GM23248 (cell line): ENCODE measurements at regions not wholly inside any gene's neighbourhood (a gene's known extent, or its start where the extent isn't known, plus 50 kb on each side); places are given as distances from the start of the nearest gene placed in this dataset.

Experiments
- EZH2 ChIP-seq: fragments of 200-600 bp; sonication (generic); IDR thresholded peaks from 2 replicates; pipeline ENCODE4 v1.6.1; 2018; ENCODE audit warnings: antibody characterized with exemption, mild to moderate bottlenecking; ENCODE audit not compliant: insufficient read depth, poor library complexity, severe bottlenecking
- EZH2phosphoT487 ChIP-seq: fragments of 200-600 bp; sonication (generic); IDR thresholded peaks from 2 replicates; pipeline ENCODE4 v1.6.1; 2018; ENCODE audit warnings: antibody characterized with exemption, moderate library complexity, mild to moderate bottlenecking, low read depth; ENCODE audit not compliant: insufficient read depth

DNA sequence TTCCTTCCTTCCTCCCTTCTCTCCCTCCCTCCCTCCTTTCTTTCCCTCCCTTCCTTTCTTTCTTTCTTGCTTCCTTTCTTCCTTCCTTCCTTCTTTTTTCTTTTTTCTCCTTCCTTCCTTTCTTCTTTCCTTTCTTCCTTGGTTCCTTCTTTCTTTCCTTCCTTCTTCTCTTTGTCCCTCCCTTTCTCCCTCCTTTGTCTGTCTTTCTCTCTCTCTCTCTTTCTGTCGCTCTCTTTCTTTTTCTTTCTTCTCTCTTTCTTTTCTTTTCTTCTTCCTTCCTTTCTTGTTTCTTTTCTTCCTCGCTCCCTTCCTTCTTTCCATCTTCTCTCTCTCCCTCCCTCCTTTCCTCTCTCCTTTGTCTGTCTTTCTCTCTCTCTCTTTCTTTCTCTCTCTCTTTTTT lies 601.9 kb upstream of the JAG1 start:
- TF ChIP-seq EZH2, result no peak
- no peak for TF ChIP-seq EZH2phosphoT487
